ENCODE measurements at regions not wholly inside any gene's neighbourhood (a gene's known extent, or its start where the extent isn't known, plus 50 kb on each side); places are given as distances from the start of the nearest gene placed in this dataset.
"Not testable (repeated sequence)": the region's sequence is repeated elsewhere in the genome, so short reads cannot be mapped to it uniquely, and the experiment has no call there.

- Histone ChIP-seq H3K27ac (ENCODE audit: low read depth, low read length) (no peak overlapping the region), H3K9me3 (ENCODE audit: control insufficient read depth, insufficient read depth, low read length) (no peaks in the 10 kb centered on the region), H3K27me3 (ENCODE audit: control insufficient read depth, insufficient read depth, low read length) (no peaks in the 10 kb centered on the region), H3K4me3 (ENCODE audit: low read depth, low read length) (no peak overlapping the region)
- POLR2A ChIA-PET, result no interaction called here
- CTCF ChIA-PET, result interaction anchor here (0.7 kb wide), 1 partner anchor 435 kb away, joined by 3 read pairs; no protein-coding TSS in a partner anchor
- no peak for DNase-seq (ENCODE audit: low read depth, low spot score)
- TF ChIP-seq CTCF (IDR thresholded peaks at IDR 0.05; ENCODE audit: low read depth, low read length), result no peak
These were observed 103.9 kb upstream of the DCC start for GRCh38 chr18:52236131-52236530.

DNA sequence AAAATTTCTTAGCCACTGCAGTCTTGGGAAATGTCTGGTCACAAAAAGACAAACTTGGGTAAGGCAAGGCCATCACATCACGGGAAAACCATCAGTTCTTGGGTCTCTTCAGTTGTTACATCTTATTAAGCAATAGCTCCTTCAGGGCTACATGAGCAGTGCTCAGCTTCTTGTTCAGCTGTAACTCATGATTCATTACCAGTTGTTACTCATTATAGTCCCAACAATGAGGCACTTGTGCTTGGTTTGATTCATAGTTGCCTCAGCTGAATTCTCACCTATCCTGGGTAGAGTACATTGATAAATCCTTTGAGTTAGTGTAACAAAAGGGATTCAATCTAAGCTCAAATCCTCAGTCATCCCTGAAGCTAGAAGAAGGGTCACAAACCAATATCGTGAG, 102.4 kb upstream of the DCC start:
- Histone ChIP-seq H3K4me3 (ENCODE audit: low read depth, low read length) (no peak overlapping the region), H3K27ac (ENCODE audit: low read depth, low read length) (no peak overlapping the region), H3K27me3 (ENCODE audit: control insufficient read depth, insufficient read depth, low read length) (no peaks in the 10 kb centered on the region), H3K9me3 (ENCODE audit: control insufficient read depth, insufficient read depth, low read length) (no peaks in the 10 kb centered on the region)
- POLR2A ChIA-PET, result no interaction called here
- no peak for DNase-seq (ENCODE audit: low read depth, low spot score)
- TF ChIP-seq CTCF (IDR thresholded peaks at IDR 0.05; ENCODE audit: low read depth, low read length), result no peak
- CTCF ChIA-PET, result no interaction called here

- CTCF ChIA-PET, result no interaction called here
- Histone ChIP-seq H3K27me3 (ENCODE audit: control insufficient read depth, insufficient read depth, low read length) (no peaks in the 10 kb centered on the region), H3K9me3 (ENCODE audit: control insufficient read depth, insufficient read depth, low read length) (no peaks in the 10 kb centered on the region), H3K4me3 (ENCODE audit: low read depth, low read length) (no peak overlapping the region), H3K27ac (ENCODE audit: low read depth, low read length) (no peak overlapping the region)
- POLR2A ChIA-PET, result no interaction called here
- DNase-seq (ENCODE audit: low read depth, low spot score), result no peak
- no peak for TF ChIP-seq CTCF (IDR thresholded peaks at IDR 0.05; ENCODE audit: low read depth, low read length)
These were observed 97.3 kb upstream of the DCC start for GRCh38 chr18:52242711-52243110.

GRCh38 chr18:52244658-52245057, 95.3 kb upstream of the DCC start:
- no peaks in the 10 kb centered on the region for H3K9me3 ChIP-seq (ENCODE audit: control insufficient read depth, insufficient read depth, low read length)
- ChIA-PET CTCF (no interaction called here), POLR2A (no interaction called here)
- TF ChIP-seq CTCF (IDR thresholded peaks at IDR 0.05; ENCODE audit: low read depth, low read length), result no peak
- DNase-seq (ENCODE audit: low read depth, low spot score), result no peak
- no peaks in the 10 kb centered on the region for H3K27me3 ChIP-seq (ENCODE audit: control insufficient read depth, insufficient read depth, low read length)
- H3K27ac ChIP-seq (ENCODE audit: low read depth, low read length), result no peak overlapping the region
- H3K4me3 ChIP-seq (ENCODE audit: low read depth, low read length), result no peak overlapping the region

DNA sequence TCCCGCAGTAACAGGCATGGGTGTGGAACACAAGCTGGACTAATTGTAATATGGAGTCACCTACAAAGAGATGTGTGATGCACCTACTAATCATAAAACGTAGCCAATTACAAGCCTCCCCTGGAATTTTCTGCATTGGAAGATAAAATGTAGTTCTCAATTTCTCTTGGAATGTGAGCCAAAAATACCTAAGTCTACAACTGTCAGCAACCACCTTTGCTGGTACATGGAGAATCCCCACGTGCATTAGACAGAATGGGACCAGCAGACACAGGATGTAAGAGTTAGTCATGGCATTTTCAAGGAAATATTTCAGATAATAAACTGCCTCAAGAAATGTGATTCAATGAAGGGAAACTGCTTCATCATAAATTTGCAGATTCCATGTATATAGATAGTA, 85.6 kb upstream of the DCC start:
- no peak overlapping the region for H3K4me3 ChIP-seq (ENCODE audit: low read depth, low read length)
- no peak for DNase-seq (ENCODE audit: low read depth, low spot score)
- ChIA-PET CTCF (no interaction called here), POLR2A (no interaction called here)
- H3K27me3 ChIP-seq (ENCODE audit: control insufficient read depth, insufficient read depth, low read length), result no peaks in the 10 kb centered on the region
- no peaks in the 10 kb centered on the region for H3K9me3 ChIP-seq (ENCODE audit: control insufficient read depth, insufficient read depth, low read length)
- no peak overlapping the region for H3K27ac ChIP-seq (ENCODE audit: low read depth, low read length)
- no peak for TF ChIP-seq CTCF (IDR thresholded peaks at IDR 0.05; ENCODE audit: low read depth, low read length)

- POLR2A ChIA-PET; H3K9me3 ChIP-seq (ENCODE audit: control insufficient read depth, insufficient read depth, low read length); H3K27ac ChIP-seq (ENCODE audit: low read depth, low read length); H3K27me3 ChIP-seq (ENCODE audit: control insufficient read depth, insufficient read depth, low read length); H3K4me3 ChIP-seq (ENCODE audit: low read depth, low read length); DNase-seq (ENCODE audit: low read depth, low spot score); CTCF ChIA-PET: not testable (repeated sequence)
These were observed 82.6 kb upstream of the DCC start for GRCh38 chr18:52257417-52257816.

All from AG04450 (cell line).